ENCODE measurements at regions not wholly inside any gene's neighbourhood (a gene's known extent, or its start where the extent isn't known, plus 50 kb on each side); places are given as distances from the start of the nearest gene placed in this dataset.

DNA sequence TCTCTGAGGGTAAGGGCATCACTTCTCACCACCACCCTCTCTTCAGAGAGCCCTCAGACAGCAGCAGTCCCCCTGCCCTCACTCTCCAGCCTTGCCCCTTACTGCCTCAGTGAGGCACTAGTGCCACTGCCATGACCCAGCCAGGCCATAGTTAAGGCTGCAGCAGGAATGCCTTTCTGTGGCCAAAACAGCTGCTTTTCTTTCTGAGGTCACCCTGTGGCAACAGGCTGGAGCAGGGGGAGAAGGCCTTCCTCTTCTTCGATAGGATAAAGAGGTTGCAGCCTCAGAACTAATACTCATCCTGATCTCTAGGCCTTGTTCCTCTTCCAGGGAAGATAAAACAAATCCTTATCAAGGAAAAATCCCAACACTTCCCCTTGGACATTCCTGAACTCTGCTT lies 56.8 kb upstream of the ECI2 start:
- TF ChIP-seq CSDC2 (CRISPR knock-in tag; IDR thresholded peaks at IDR 0.05), result no peak
- TF ChIP-seq GLIS3 (CRISPR knock-in tag; IDR thresholded peaks at IDR 0.05), result no peak
- no peak for TF ChIP-seq OSR1 (CRISPR knock-in tag; IDR thresholded peaks at IDR 0.05)
- TF ChIP-seq RARB (CRISPR knock-in tag; IDR thresholded peaks at IDR 0.05), result no peak
- TF ChIP-seq TOX (CRISPR knock-in tag; IDR thresholded peaks at IDR 0.05; ENCODE audit: borderline replicate concordance), result no peak
- TF ChIP-seq ZFP30 (CRISPR knock-in tag; IDR thresholded peaks at IDR 0.05), result no peak
- no peak for TF ChIP-seq CSRNP3 (CRISPR knock-in tag; IDR thresholded peaks at IDR 0.05)
- TF ChIP-seq, protein P1, sequence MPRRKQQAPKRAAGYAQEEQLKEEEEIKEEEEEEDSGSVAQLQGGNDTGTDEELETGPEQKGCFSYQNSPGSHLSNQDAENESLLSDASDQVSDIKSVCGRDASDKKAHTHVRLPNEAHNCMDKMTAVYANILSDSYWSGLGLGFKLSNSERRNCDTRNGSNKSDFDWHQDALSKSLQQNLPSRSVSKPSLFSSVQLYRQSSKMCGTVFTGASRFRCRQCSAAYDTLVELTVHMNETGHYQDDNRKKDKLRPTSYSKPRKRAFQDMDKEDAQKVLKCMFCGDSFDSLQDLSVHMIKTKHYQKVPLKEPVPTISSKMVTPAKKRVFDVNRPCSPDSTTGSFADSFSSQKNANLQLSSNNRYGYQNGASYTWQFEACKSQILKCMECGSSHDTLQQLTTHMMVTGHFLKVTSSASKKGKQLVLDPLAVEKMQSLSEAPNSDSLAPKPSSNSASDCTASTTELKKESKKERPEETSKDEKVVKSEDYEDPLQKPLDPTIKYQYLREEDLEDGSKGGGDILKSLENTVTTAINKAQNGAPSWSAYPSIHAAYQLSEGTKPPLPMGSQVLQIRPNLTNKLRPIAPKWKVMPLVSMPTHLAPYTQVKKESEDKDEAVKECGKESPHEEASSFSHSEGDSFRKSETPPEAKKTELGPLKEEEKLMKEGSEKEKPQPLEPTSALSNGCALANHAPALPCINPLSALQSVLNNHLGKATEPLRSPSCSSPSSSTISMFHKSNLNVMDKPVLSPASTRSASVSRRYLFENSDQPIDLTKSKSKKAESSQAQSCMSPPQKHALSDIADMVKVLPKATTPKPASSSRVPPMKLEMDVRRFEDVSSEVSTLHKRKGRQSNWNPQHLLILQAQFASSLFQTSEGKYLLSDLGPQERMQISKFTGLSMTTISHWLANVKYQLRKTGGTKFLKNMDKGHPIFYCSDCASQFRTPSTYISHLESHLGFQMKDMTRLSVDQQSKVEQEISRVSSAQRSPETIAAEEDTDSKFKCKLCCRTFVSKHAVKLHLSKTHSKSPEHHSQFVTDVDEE (CRISPR knock-in tag; IDR thresholded peaks at IDR 0.05), result no peak
- TF ChIP-seq ESRRG (CRISPR knock-in tag; IDR thresholded peaks at IDR 0.05), result no peak
- no peak for TF ChIP-seq TCF4 (CRISPR knock-in tag; IDR thresholded peaks at IDR 0.05; ENCODE audit: borderline replicate concordance)
- TF ChIP-seq ZC3H10 (CRISPR knock-in tag; IDR thresholded peaks at IDR 0.05), result no peak
- TF ChIP-seq BACH2 (CRISPR knock-in tag; IDR thresholded peaks at IDR 0.05; ENCODE audit: borderline replicate concordance), result no peak
- no peak for TF ChIP-seq ZNF565 (CRISPR knock-in tag; conservative IDR thresholded peaks at IDR 0.05; ENCODE audit: low read depth)
- no peak for TF ChIP-seq ZNF8 (CRISPR knock-in tag; IDR thresholded peaks at IDR 0.05)
- TF ChIP-seq PATZ1 (CRISPR knock-in tag; IDR thresholded peaks at IDR 0.05; ENCODE audit: borderline replicate concordance), result no peak
- no peak for TF ChIP-seq SNAI2 (CRISPR knock-in tag; IDR thresholded peaks at IDR 0.05)
- no peak for TF ChIP-seq ZFP3 (CRISPR knock-in tag; IDR thresholded peaks at IDR 0.05)
- no peak for TF ChIP-seq ISL1 (CRISPR knock-in tag; IDR thresholded peaks at IDR 0.05)
- TF ChIP-seq PPARA (CRISPR knock-in tag; IDR thresholded peaks at IDR 0.05; ENCODE audit: borderline replicate concordance), result no peak
- no peak for ATAC-seq

DNA sequence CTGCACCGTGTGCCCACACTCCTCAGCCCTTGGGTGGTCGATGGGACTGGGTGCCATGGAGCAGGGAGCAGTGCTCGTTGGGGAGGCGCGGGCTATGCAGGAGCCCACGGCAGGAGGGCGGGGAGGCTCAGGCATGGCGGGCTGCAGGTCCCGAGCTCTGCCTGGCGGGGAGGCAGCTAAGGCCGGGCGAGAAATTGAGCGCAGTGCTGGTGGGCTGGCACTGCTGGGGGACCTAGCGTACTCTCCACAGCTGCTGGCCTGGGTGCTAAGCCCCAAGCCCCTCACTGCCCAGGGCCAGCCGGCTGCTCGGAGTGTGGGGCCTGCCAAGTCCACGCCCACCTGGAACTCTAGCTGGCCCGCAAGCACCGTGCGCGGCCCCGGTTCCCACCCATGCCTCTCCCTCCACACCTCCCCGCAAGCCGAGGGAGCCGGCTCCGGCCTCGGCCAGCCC lies 55.9 kb upstream of the ECI2 start:
- TF ChIP-seq PPARA (CRISPR knock-in tag; IDR thresholded peaks at IDR 0.05; ENCODE audit: borderline replicate concordance) (no peak), CSRNP3 (CRISPR knock-in tag; IDR thresholded peaks at IDR 0.05) (no peak), ZC3H10 (CRISPR knock-in tag; IDR thresholded peaks at IDR 0.05) (no peak), ESRRG (CRISPR knock-in tag; IDR thresholded peaks at IDR 0.05) (no peak), ZNF70 (CRISPR knock-in tag; IDR thresholded peaks at IDR 0.05) (no peak), ZNF8 (CRISPR knock-in tag; IDR thresholded peaks at IDR 0.05) (no peak), ZFP3 (CRISPR knock-in tag; IDR thresholded peaks at IDR 0.05) (no peak), OSR1 (CRISPR knock-in tag; IDR thresholded peaks at IDR 0.05) (no peak), TCF4 (CRISPR knock-in tag; IDR thresholded peaks at IDR 0.05; ENCODE audit: borderline replicate concordance) (no peak), CSDC2 (CRISPR knock-in tag; IDR thresholded peaks at IDR 0.05) (no peak), TOX (CRISPR knock-in tag; IDR thresholded peaks at IDR 0.05; ENCODE audit: borderline replicate concordance) (no peak), ZFP30 (CRISPR knock-in tag; IDR thresholded peaks at IDR 0.05) (no peak), CREB5 (CRISPR knock-in tag; IDR thresholded peaks at IDR 0.05; ENCODE audit: low read depth) (no peak), PATZ1 (CRISPR knock-in tag; IDR thresholded peaks at IDR 0.05; ENCODE audit: borderline replicate concordance) (no peak), ARNTL (CRISPR knock-in tag; IDR thresholded peaks at IDR 0.05; ENCODE audit: borderline replicate concordance, low read depth) (no peak), GLIS3 (CRISPR knock-in tag; IDR thresholded peaks at IDR 0.05) (no peak), ISL1 (CRISPR knock-in tag; IDR thresholded peaks at IDR 0.05) (no peak)
- ATAC-seq, result no peak

Data from SK-N-SH treated with all-trans-retinoic acid at 6 μM for 48 hours (cell line).